OCI-LY7 (cell line): ENCODE measurements at regions not wholly inside any gene's neighbourhood (a gene's known extent, or its start where the extent isn't known, plus 50 kb on each side); places are given as distances from the start of the nearest gene placed in this dataset.

Experiments
- BruUV-seq: library from RNA; stranded (reverse); fragments of 400-500 nt; replicated peaks from 2 replicates; lab custom pipeline; 2021; lab: Mats Ljungman, UMichigan
- CTCF ChIA-PET: fragments of 300-600 bp; sonication (Branson Sonifier 250); formaldehyde crosslinking; loops from one replicate; lab custom pipeline; 2022; ENCODE audit warnings: antibody characterized with exemption; ENCODE audit not compliant: unreplicated experiment; lab: Charles Lee
- POLR2A ChIA-PET: fragments of 300-600 bp; sonication (Branson Sonifier 250); formaldehyde crosslinking; loops from one replicate; lab custom pipeline; 2022; ENCODE audit warnings: antibody characterized with exemption; lab: Charles Lee
- DNase-seq: peaks from one replicate; pipeline ENCODE4 v3.0.0-alpha.2; 2015; ENCODE audit warnings: low spot score
- H2AFZ ChIP-seq: fragments of 200-600 bp; sonication (generic), shearing (Covaris generic); 2 replicates; pipeline ENCODE4 v1.6.1; 2014; ENCODE audit warnings: mild to moderate bottlenecking, antibody characterized with exemption, low read length, moderate library complexity
- H3K27ac ChIP-seq: fragments of 200-600 bp; sonication (generic); 2 replicates; pipeline ENCODE4 v1.5.1; 2014; ENCODE audit warnings: mixed run types, low read depth, mild to moderate bottlenecking, moderate library complexity, low read length, inconsistent platforms; ENCODE audit not compliant: poor library complexity, severe bottlenecking
- H3K36me3 ChIP-seq: fragments of 200-600 bp; sonication (generic); 2 replicates; pipeline ENCODE4 v1.6.1; 2014; ENCODE audit warnings: mild to moderate bottlenecking, antibody characterized with exemption, low read length, moderate library complexity, mixed read lengths; ENCODE audit not compliant: insufficient read depth
- H3K4me1 ChIP-seq: fragments of 200-600 bp; sonication (generic); 2 replicates; pipeline ENCODE4 v1.5.1; 2014; ENCODE audit warnings: mild to moderate bottlenecking, low read length; ENCODE audit not compliant: insufficient read depth, poor library complexity, severe bottlenecking
- H3K4me2 ChIP-seq: fragments of 200-600 bp; sonication (generic); 2 replicates; pipeline ENCODE4 v1.6.1; 2014; ENCODE audit warnings: mild to moderate bottlenecking, low read length
- H3K4me3 ChIP-seq: fragments of 200-600 bp; sonication (generic); 2 replicates; pipeline ENCODE4 v1.5.1; 2014; ENCODE audit warnings: mild to moderate bottlenecking, low read depth, low read length; ENCODE audit not compliant: poor library complexity, severe bottlenecking
- H3K79me2 ChIP-seq: fragments of 200-600 bp; sonication (generic); 2 replicates; pipeline ENCODE4 v1.6.1; 2016; ENCODE audit warnings: low read depth, mild to moderate bottlenecking, low read length, moderate library complexity, mixed read lengths; ENCODE audit not compliant: insufficient read depth
- H3K9me2 ChIP-seq: fragments of 200-600 bp; sonication (generic); 2 replicates; pipeline ENCODE4 v1.6.1; 2016; ENCODE audit warnings: mild to moderate bottlenecking, low read length, mixed read lengths; ENCODE audit not compliant: insufficient read depth
- H3K9me3 ChIP-seq: fragments of 200-600 bp; sonication (generic); 2 replicates; pipeline ENCODE4 v1.6.1; 2014; ENCODE audit warnings: mild to moderate bottlenecking, mixed run types, low read length, mixed read lengths
- H4K20me1 ChIP-seq: fragments of 200-600 bp; sonication (generic); 2 replicates; pipeline ENCODE4 v1.6.1; 2014; ENCODE audit warnings: mild to moderate bottlenecking, antibody characterized with exemption, low read length, moderate library complexity, mixed read lengths; ENCODE audit not compliant: insufficient read depth
- CTCF ChIP-seq: fragments of 200-600 bp; sonication (generic); conservative IDR thresholded peaks from 2 replicates; pipeline ENCODE4 v1.5.1; 2014; ENCODE audit warnings: mild to moderate bottlenecking, antibody characterized with exemption, low read length, moderate library complexity, mixed read lengths
- EZH2phosphoT487 ChIP-seq: fragments of 200-600 bp; sonication (generic); IDR thresholded peaks from 2 replicates; pipeline ENCODE4 v1.6.1; 2018; ENCODE audit warnings: low read depth, borderline replicate concordance, mild to moderate bottlenecking, mixed run types, antibody characterized with exemption, low read length, moderate library complexity, mixed read lengths
- intact Hi-C: fragments of 100-400 bp; cut with micrococcal nuclease; formaldehyde crosslinking; loops from one replicate; pipeline ENCODE4 v1.10.0; 2022; ENCODE audit not compliant: unreplicated experiment

GRCh38 chr3:94607778-94608177, 544.9 kb downstream of the NSUN3 start:
- Histone ChIP-seq H4K20me1 (no peaks in the 10 kb centered on the region), H3K4me3 (no peak overlapping the region), H3K9me2 (no peaks in the 10 kb centered on the region), H3K27ac (no peak overlapping the region), H3K4me2 (no peak overlapping the region), H3K9me3 (no peaks in the 10 kb centered on the region), H2AFZ (no peak overlapping the region), H3K79me2 (no peaks in the 10 kb centered on the region), H3K36me3 (no peaks in the 10 kb centered on the region), H3K4me1 (no peaks in the 10 kb centered on the region)
- TF ChIP-seq CTCF (no peak), EZH2phosphoT487 (no peak)
- no peak for DNase-seq
- intact Hi-C loops: no loop called here
- BruUV-seq: no TSS peak
- CTCF ChIA-PET: no interaction called here
- POLR2A ChIA-PET: interaction anchor here (1.0 kb wide), 1 partner anchor 24 kb away, joined by 3 read pairs; no protein-coding TSS in a partner anchor

GRCh38 chr3:94609908-94610307, 547.0 kb downstream of the NSUN3 start:
- TF ChIP-seq EZH2phosphoT487 (no peak), CTCF (no peak)
- Histone ChIP-seq H4K20me1 (no peaks in the 10 kb centered on the region), H2AFZ (no peak overlapping the region), H3K9me3 (no peaks in the 10 kb centered on the region), H3K4me2 (no peak overlapping the region), H3K4me3 (no peak overlapping the region), H3K27ac (no peak overlapping the region), H3K36me3 (no peaks in the 10 kb centered on the region), H3K79me2 (no peaks in the 10 kb centered on the region), H3K9me2 (no peaks in the 10 kb centered on the region), H3K4me1 (no peaks in the 10 kb centered on the region)
- ChIA-PET CTCF (no interaction called here), POLR2A (no interaction called here)
- no peak for DNase-seq
- no TSS peak for BruUV-seq
- intact Hi-C loops: no loop called here

GRCh38 chr3:94611596-94611995, 548.7 kb downstream of the NSUN3 start:
- no peak overlapping the region for H3K4me2 ChIP-seq
- H3K4me1 ChIP-seq: no peaks in the 10 kb centered on the region
- H4K20me1 ChIP-seq: no peaks in the 10 kb centered on the region
- H3K79me2 ChIP-seq: no peaks in the 10 kb centered on the region
- no peak for DNase-seq
- ChIA-PET POLR2A (no interaction called here), CTCF (no interaction called here)
- no TSS peak for BruUV-seq
- intact Hi-C loops: no loop called here
- no peaks in the 10 kb centered on the region for H3K36me3 ChIP-seq
- no peak overlapping the region for H2AFZ ChIP-seq
- TF ChIP-seq CTCF (no peak), EZH2phosphoT487 (no peak)
- H3K9me3 ChIP-seq: no peaks in the 10 kb centered on the region
- no peak overlapping the region for H3K27ac ChIP-seq
- no peaks in the 10 kb centered on the region for H3K9me2 ChIP-seq
- H3K4me3 ChIP-seq: no peak overlapping the region
